ENCODE measurements at regions not wholly inside any gene's neighbourhood (a gene's known extent, or its start where the extent isn't known, plus 50 kb on each side); places are given as distances from the start of the nearest gene placed in this dataset.
A peak's percentile ranks its signal among the peaks of the same experiment; 100 is the strongest.
"Not testable (repeated sequence)": the region's sequence is repeated elsewhere in the genome, so short reads cannot be mapped to it uniquely, and the experiment has no call there.

DNA sequence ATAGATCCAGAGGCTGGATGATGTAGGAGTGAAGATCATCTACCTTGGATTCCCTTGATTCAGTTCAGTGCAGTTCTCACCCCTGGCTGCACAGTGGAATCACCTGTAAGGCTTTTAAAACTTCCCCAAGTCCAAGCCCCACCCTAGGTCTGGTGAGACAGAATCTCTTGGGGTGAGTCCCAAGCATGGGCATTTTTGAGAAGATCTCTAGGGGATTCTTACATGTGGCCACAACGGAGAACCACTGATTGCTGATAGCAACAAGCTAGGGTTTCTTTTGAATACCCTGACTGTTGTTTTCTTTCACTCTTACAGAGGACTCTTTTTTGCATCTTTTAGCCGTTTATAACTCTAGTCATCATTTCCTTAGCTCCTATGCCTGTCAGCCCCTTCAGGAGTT is 204.9 kb upstream of the RASGRP1 start:
- FAIRE-seq (no peak), DNase-seq (ENCODE audit: low read depth in 1 of 2, low spot score in 1 of 2) (no peak), ATAC-seq (no peak)
- CTCF ChIA-PET = interaction anchor here (1.0 to 1.3 kb wide), 2 partner anchors 9 to 360 kb away, joined by 4 read pairs; no protein-coding TSS in a partner anchor
- H3K9me3 ChIP-seq = no peaks in the 10 kb centered on the region
- H3K4me2 ChIP-seq = no peak overlapping the region
- WGBS (ENCODE audit: missing lambda C conversion rate) = 47% methylated on average over 2 of the region's 2 CpGs
- POLR2A ChIA-PET = no interaction called here
- TF ChIP-seq EP300 (IDR thresholded peaks at IDR 0.05) (no peak), ZC3H11A (IDR thresholded peaks at IDR 0.05) (no peak), SREBF2 (IDR thresholded peaks at IDR 0.05) (no peak), MAFK (IDR thresholded peaks at IDR 0.05; ENCODE audit: partially characterized antibody) (no peak), CEBPB (IDR thresholded peaks at IDR 0.05) (no peak), BHLHE40 (IDR thresholded peaks at IDR 0.05; ENCODE audit: low read depth, low read length) (no peak), HEYL (CRISPR knock-in tag; IDR thresholded peaks at IDR 0.05) (no peak), EHF (CRISPR knock-in tag; IDR thresholded peaks at IDR 0.05) (no peak), FOXS1 (CRISPR knock-in tag; IDR thresholded peaks at IDR 0.05) (no peak), HOXA7 (CRISPR knock-in tag; IDR thresholded peaks at IDR 0.05) (no peak), FOSB (CRISPR knock-in tag; IDR thresholded peaks at IDR 0.05) (no peak), ZFP36 (IDR thresholded peaks at IDR 0.05; ENCODE audit: borderline replicate concordance, partially characterized antibody) (no peak)
- TF ChIP-seq, protein P1, sequence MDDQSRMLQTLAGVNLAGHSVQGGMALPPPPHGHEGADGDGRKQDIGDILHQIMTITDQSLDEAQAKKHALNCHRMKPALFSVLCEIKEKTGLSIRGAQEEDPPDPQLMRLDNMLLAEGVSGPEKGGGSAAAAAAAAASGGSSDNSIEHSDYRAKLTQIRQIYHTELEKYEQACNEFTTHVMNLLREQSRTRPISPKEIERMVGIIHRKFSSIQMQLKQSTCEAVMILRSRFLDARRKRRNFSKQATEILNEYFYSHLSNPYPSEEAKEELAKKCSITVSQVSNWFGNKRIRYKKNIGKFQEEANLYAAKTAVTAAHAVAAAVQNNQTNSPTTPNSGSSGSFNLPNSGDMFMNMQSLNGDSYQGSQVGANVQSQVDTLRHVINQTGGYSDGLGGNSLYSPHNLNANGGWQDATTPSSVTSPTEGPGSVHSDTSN (IDR thresholded peaks at IDR 0.05) = no peak
- TF ChIP-seq, protein P2, sequence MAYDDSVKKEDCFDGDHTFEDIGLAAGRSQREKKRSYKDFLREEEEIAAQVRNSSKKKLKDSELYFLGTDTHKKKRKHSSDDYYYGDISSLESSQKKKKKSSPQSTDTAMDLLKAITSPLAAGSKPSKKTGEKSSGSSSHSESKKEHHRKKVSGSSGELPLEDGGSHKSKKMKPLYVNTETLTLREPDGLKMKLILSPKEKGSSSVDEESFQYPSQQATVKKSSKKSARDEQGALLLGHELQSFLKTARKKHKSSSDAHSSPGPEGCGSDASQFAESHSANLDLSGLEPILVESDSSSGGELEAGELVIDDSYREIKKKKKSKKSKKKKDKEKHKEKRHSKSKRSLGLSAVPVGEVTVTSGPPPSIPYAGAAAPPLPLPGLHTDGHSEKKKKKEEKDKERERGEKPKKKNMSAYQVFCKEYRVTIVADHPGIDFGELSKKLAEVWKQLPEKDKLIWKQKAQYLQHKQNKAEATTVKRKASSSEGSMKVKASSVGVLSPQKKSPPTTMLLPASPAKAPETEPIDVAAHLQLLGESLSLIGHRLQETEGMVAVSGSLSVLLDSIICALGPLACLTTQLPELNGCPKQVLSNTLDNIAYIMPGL (CRISPR knock-in tag; IDR thresholded peaks at IDR 0.05; ENCODE audit: borderline replicate concordance) = no peak
- H3K27ac ChIP-seq = peak overlapping the region in 1 of 2 experiments; percentile 26; a peak in 1 of 6 replicates
- H3K4me1 ChIP-seq = no peaks in the 10 kb centered on the region
- H3K4me3 ChIP-seq = no peak overlapping the region

DNA sequence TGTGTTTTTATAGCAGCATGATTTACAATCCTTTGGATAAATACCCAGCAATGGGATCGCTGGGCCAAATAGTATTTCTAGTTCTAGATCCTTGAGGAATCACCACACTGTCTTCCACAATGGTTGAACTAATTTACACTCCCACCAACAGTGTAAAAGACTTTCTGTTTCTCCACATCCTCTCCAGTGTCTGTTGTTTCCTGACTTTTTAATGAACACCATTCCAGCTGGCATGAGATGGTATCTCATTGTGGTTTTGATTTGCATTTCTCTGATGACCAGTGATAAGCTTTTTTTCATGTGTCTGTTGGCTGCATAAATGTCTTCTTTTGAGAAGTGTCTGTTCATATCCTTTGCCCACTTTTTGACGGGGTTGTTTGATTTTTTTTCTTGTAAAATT is 209.5 kb upstream of the RASGRP1 start:
- H3K4me3 ChIP-seq; H3K4me1 ChIP-seq; H3K27ac ChIP-seq; ATAC-seq; POLR2A ChIA-PET; FAIRE-seq; H3K4me2 ChIP-seq; DNase-seq (ENCODE audit: low read depth in 1 of 2, low spot score in 1 of 2); CTCF ChIA-PET; H3K9me3 ChIP-seq: not testable (repeated sequence)
- 75% methylated on average over 2 of the region's 2 CpGs for WGBS (ENCODE audit: missing lambda C conversion rate)

DNA sequence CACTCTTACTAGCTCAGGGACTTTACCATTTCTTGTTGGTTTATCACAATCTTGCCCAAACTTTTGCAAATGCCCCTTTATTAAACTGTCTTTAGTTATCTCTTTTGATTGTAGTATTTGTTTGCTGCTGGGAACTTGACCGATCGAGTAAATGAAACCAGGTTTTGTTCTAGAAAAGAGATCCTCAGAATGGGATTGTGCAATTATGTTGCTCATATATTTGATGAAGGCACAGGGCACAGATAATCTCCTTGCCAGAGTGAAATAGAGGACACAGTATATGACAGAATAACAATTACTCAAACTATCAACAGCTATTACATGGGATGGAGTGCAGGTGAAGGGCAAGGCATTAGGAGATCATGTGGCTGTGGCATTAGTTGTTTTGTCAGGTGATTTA is 216.6 kb upstream of the RASGRP1 start:
- no peak for FAIRE-seq
- TF ChIP-seq, protein P3, sequence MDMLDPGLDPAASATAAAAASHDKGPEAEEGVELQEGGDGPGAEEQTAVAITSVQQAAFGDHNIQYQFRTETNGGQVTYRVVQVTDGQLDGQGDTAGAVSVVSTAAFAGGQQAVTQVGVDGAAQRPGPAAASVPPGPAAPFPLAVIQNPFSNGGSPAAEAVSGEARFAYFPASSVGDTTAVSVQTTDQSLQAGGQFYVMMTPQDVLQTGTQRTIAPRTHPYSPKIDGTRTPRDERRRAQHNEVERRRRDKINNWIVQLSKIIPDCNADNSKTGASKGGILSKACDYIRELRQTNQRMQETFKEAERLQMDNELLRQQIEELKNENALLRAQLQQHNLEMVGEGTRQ (IDR thresholded peaks at IDR 0.05) = no peak
- no peak for TF ChIP-seq CHD2 (IDR thresholded peaks at IDR 0.05; ENCODE audit: low read length, partially characterized antibody)
- no peak for TF ChIP-seq CHD4 (IDR thresholded peaks at IDR 0.05; ENCODE audit: borderline replicate concordance)
- no peak for TF ChIP-seq ESRRA (IDR thresholded peaks at IDR 0.05; ENCODE audit: borderline replicate concordance, low read length)
- TF ChIP-seq NPAS2 (CRISPR knock-in tag; IDR thresholded peaks at IDR 0.05; ENCODE audit: borderline replicate concordance) = no peak
- TF ChIP-seq POLR2A (IDR thresholded peaks at IDR 0.05; ENCODE audit: low read length) = no peak
- TF ChIP-seq MYC (IDR thresholded peaks at IDR 0.05; ENCODE audit: borderline replicate concordance, low read length) = no peak
- Histone ChIP-seq H3K4me3 (no peak overlapping the region), H3K4me2 (no peak overlapping the region), H3K27ac (no peak overlapping the region), H3K9me3 (no peaks in the 10 kb centered on the region), H3K4me1 (no peaks in the 10 kb centered on the region)
- POLR2A ChIA-PET = no interaction called here
- CTCF ChIA-PET = no interaction called here
- no peak for DNase-seq (ENCODE audit: low read depth in 1 of 2, low spot score in 1 of 2)
- 31% methylated on average over 2 of the region's 2 CpGs for WGBS (ENCODE audit: missing lambda C conversion rate)
- ATAC-seq = no peak

Data from A549 (cell line).